DMS53 (cell line): ENCODE measurements at regions not wholly inside any gene's neighbourhood (a gene's known extent, or its start where the extent isn't known, plus 50 kb on each side); places are given as distances from the start of the nearest gene placed in this dataset.
A peak's percentile ranks its signal among the peaks of the same experiment; 100 is the strongest.

Source experiments
- DNase-seq: peaks from one replicate; lab custom pipeline; 2025; lab: John Stamatoyannopoulos, UW

DNA sequence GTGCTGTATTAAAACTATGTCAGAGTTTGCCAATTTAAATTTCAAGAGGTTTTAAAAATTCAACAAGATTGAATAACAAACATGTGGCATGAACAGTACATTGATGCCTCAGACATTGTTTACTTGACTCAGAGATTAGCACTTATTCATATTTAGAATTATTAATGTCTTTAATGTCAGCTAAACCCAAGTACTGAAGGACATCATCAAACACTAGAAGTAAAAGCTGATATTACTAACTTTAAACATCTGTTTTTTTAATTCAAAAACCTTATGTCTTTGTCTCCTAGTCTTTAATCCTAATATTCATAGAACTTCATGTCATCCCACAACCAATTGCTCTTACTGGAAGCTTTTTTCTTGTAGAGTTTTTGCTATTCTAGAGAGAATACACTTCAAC is 406.2 kb upstream of the PCDH7 start:
- DNase-seq: no peak

DNA sequence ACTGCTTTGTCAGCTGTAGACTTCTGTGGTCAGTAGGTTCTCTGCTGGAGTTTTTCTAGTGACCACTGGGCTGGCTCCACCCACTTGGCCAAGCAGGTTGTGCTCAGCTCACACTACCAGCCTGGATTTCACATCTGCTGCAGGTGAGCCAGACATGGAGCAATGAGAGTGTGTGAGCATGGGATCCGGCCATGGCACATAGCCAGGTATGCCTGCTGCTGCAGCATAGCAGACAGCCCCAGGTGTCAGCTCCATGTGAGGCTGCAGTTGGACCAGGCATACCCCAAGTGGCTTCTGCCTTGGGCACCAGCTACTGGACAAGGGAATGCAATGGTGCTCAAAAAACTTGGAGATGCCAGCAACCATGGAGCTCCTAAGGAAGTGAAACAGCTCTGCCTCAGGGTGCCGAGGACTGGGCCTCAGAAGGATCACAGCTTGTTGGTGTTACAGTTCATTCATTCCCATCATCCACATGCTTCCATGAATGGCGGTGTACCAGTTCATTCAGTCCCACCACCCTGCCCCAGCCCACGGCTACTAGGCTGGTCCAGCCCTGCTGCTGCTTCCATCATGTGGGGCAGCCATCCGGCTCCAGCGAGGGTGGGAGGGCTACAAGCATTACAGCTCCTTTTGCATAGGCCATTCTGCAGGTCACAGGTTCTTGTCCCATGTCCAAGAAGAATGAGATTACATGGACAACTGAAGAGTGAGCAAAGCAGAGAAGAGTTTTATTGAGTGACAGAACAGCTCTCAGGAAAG is 389.1 kb upstream of the PCDH7 start:
- DNase-seq: peak; percentile 40

DNA sequence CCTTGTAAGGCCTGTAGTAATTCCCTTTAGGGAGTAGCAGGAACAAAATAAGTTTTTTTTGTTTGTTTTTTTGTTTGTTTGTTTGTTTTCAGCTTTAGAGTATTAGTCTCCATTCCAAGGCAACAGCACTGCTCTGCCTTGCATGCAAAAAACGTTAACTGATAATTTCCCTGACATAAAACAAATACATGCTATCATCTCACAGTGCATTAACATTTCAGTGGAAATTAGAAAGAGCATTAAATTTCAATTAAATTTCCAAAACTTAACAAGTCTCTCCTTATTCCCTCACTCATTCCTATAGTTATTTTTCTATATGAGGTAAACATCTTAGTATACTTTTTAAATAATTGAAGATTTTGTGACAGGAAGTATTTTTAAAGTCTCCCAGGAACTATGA is 378.4 kb upstream of the PCDH7 start:
- no peak for DNase-seq

DNA sequence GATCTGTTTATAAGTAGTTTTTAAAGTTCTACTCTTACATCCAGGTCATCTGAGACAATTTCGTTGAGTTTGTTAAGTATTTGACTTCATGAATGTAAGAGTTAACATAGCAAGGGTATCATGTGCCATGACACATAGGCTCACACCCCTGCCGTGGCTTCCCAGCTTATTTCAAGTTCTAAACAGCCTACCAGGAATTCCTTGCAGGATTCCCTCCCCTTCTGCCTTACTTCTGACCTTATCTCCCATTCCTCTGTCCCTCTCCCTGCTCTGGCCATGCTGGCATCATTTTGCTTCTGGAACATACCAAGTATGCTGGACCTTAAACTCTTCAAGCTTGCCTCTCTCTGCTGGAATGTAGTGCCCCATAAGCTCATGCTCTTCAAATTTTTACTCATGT is 369.9 kb upstream of the PCDH7 start:
- DNase-seq: no peak

DNA sequence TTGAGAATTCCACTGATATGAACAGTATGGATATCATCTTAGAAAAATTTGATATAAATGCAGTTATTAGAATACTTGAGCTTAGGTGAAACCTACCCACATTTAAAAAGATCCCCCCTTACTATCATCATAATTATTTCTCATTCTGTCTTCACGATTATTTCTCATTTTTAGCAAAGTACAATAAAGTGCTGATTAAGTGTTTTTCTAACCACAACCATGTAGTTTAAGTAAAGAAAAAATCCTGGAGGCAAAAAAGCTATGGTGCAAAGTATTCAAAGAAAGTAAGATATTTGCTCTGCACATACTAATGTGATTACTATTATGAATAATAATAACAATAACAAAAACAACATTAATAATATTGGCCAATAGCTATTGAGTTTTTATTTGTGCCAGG is 365.6 kb upstream of the PCDH7 start:
- no peak for DNase-seq

DNA sequence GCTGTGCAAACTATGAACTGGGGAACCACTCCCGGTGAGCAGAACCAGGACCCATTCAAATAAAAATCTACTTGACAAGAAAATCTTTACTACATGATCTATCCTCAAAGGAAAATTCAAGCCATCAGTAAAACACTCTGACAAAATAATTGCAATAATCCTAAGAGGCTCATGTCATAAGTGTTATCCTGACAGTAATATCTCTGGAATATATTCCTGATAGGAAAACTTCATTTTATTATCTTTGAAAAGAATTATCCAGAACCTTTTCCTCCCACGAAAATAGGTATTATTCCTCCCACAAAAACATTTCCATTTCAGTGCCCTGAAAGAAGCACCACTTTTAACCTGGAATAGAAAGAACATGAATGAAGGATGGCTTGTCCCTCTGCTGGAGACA is 357.7 kb upstream of the PCDH7 start:
- DNase-seq: no peak

DNA sequence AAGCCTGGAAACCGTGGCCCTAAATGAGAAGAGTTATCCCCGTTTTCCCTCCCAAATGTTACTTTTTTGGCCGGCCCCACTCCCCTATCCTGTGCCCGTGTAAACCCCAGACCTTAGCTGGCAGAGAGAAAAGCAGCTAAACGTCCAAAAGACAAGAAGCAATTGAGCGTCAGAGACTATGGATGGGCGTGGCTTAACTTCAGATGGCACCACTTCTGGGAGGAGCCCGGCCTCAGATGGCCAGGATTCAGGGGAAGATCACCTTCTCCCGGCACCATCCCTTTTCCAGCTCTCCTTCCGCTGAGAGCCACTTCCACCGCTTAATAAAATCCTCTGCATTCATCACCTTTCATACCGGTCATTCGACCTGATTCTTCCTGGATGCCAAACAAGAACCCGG is 350.1 kb upstream of the PCDH7 start:
- DNase-seq: no peak

DNA sequence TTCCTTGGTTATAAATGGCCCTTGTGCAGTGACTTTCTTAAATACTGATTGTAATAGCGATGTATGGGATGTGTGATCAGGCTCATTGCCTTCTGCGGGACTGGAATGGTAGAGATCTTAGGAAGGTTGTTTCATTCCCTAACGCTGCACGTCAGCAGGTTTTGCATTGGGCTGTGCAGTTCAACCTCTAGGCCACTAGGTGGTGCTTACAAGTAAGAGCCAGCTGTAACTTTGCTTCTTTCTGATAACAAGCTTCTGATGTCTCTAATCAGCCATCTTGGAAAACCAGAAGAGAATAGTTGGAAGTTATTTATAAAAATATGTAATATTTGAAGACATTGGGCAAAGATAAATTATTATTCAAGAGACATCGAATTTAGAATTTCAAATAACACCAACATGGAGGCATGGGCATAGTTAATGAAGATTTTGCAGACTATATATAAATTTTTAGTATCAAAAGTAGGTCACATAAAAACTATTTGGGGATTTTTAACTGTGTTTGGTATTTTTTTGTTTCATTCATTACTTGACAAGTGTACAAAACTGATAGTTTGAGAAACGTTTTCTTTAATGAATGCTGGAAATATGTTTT is 339.7 kb upstream of the PCDH7 start:
- DNase-seq: peak; percentile 94

DNA sequence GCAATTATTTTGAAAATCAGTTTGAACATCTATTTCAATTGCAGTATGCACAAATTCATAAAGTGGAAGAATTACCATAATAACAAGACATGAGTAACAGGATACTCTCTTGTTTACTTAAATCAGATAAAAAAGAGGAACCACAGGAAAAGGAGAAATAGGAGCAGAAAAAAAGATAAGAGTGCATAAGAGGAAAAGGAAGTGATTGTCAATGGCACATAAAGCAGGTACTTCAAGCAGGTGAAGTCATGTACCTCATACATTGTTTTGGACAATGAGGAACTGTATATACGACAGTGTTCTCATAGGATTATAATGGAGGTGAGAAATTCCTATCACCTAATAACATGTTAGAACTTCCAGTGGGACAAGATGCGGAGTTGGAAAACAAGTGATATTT is 334.5 kb upstream of the PCDH7 start:
- DNase-seq: peak; percentile 91

DNA sequence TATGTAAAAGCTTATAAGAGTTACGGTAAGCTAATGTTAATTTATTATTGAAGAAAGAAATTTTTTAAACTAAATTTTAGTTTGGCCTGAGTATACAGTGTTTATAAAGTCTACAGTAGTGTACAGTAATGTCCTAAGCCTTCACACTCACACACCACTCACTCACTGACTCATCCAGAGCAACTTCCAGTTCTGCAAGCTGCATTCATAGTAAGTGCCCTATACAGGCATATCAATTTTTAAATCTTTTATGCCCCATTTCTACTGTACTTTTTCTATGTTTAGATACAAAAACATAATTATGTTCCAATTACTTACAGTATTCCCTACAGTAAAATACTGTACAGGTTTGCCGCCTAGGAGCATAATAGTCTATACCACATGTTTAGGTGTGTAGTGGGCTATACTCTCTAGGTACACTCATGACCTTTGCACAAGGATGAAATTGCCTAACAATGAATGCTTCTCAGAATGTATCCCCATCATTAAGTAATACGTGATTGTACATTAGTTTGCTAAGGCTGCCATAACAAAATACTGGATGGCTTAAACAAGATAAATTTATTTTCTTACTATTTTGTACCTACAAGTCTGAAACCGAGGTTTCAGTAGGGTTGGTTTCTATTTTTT is 333.8 kb upstream of the PCDH7 start:
- DNase-seq: peak; percentile 70

DNA sequence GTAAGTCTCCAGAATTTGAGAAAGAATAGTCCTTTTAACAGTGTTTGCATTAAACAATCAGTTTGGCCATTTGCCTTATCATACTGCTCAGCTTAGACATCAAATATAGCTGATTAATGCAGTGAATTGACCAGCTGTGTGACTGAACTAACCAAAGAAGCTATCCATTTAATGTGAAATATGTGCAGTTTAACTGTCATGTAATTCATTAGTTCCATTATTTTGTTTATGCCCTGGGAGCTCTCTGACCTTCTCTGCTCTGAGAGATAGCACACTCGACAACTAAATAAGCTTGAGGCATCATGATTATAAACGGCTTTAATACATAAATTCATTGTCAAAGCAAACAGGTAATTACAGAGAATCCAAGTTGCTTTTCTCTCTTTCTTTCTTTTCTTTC is 324.3 kb upstream of the PCDH7 start:
- DNase-seq: no peak

DNA sequence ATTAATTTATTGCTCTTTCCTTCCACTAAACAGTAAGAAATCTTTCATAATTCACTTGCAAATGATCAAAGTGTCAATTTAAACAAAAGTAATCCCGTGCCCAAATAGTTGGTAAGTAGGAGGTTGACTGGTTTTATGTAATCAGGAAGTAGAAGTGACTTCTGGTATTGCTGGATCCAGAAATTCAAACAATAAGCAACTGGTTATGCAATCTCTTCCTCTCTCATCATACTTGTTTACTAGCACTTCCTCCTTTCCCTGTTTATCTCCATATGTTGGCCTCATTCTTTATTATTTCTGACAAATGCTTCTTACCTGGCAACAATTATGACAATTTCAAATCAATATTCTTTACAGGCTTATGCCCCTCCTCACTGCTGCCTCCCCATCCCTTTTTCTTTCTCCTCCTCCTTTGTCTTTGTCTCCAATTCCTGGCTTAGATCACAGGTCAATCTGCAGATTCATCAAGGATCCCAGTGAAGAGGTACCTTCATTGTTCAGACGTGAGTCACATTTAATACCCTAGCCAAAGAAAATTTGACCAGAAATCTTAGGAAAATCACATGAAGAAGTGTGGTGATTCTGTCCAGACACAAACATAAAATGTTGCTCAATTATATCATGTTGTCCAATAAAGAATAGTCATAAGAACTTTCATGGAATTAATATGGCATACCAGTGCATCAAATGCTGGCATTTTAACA is 323.2 kb upstream of the PCDH7 start:
- DNase-seq: peak; percentile 50

DNA sequence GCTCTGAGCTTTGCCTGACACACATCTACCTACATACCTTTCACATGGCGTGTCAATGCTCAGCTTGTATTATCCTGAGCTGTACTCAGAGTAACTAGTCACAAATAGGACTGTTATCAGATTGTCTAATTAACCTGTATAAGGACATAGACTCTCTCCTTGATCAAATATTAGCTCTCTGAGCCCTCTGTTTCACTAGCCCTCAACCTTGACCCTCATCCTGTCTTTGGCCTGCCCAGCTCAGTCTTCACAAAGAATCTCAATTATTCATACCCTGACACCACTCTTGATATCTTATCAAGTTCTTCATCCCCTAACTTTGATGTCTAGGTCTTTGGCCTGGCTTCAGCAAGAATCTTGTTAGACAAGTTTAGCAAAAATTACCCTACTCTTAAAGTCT is 320.7 kb upstream of the PCDH7 start:
- DNase-seq: no peak

DNA sequence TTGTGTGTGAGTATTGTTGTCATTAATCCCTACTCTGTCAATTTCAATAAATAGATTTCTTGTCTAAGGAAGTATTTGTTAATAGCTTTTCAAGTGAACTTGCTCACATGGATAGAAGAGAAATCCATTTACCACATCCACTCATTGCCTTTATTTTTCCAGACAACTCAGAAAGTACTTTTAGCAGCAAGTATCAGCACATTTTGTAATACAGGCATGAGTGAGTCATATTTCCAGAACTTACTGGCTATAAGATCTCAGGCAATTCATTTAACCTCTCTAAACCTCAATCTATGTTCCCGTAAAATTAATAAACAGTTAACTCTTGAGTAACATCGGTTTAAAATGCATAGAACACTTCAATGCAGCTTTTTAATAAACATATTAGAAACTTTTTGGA is 317.9 kb upstream of the PCDH7 start:
- no peak for DNase-seq

DNA sequence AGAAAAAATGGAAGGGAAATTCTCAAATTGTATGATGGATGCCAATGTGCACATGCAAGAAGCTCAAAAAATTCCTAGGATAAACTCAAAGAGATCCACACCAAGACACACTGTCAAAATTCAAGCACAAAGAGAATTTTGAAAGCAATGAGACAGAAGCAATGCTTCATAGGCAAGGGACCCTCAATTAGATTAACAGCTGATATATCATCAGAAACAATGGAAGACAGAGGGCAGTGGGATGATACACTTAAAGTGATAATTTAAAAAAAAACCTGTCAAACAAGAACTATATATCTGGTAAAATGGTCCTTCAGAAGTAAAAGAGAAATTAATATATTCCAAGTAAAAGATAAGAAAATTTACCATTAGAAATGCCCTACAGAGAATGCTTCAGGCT is 306.3 kb upstream of the PCDH7 start:
- DNase-seq: peak; percentile 11

DNA sequence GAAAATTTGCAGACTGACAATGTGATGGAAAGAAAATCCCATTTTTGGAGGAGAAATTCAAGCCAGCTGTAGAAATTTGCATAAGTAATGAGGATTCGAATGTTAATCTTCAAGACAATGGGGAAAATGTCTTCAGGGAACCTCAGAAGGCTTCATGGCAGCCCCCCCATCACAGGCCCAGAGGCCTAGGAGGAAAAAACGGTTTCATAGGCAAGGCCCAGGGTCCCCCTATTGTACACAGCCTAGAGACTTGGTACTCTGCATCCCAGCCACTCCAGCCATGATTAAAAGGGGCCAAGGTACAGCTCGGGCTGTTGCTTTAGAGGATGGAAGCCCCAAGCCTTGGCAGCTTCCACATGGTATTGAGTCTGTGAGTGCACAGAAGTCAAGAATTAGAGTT is 303.6 kb upstream of the PCDH7 start:
- no peak for DNase-seq

DNA sequence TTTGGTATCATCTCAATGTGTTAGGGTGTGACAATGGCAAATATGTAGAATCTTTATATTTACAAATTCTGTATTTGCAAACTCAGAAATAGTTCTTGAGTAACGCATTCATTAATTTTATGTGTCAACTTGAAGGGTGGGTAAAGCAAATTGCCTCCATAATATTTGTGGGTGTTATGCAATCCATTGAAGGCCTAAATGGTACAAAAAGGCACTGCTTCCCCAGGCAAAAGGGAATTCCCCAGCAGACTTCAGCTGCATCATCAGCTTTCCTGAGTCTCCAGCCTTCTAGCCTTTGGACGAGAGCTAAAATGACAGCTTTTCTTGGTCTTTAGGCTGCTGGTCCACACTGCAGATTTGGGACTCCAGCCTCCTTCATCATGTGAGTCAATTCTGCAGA is 292.2 kb upstream of the PCDH7 start:
- DNase-seq: no peak

DNA sequence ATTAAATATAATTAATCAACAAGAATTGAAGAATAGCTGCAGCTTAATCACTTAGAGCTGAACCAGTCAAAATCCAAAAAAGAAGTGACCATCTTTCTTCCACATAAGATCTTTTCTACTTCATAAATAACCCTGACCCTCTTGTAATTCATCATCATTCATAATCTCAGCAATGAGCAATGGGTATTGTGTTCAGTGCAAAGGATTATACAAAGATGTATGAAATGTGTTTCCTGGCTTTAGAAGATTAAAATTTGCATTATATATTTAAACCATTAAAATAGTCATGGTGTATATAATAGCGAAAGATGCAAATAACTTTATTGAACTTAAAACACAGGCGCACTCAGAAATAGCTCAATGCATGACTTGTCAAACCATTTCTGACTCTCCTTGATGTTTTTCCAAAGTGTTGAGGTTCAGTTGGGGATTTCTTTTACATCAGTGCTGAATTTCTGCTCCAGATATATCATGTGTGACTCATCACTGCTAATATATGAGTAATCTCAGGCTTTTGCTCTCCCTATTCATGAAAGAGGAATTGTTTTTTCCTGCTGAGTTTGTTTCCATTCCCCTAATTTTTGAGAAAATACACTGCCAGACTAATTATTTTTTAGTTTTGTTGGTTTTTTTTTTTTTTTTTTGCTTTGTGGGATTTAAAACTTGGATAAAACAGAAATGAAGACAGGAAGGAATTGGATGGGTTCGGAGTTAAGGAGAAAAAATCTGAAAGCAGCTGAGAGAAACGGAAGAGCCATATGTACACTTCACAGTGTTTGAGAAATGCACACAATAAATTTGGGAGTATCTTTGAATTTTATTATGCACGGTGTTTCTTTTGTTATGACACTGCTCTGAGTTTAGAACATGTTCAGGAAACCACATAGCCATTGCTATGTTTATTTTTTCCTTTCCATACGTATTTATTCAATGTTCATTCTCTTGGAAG is 290.1 kb upstream of the PCDH7 start:
- peak; percentile 56 for DNase-seq

DNA sequence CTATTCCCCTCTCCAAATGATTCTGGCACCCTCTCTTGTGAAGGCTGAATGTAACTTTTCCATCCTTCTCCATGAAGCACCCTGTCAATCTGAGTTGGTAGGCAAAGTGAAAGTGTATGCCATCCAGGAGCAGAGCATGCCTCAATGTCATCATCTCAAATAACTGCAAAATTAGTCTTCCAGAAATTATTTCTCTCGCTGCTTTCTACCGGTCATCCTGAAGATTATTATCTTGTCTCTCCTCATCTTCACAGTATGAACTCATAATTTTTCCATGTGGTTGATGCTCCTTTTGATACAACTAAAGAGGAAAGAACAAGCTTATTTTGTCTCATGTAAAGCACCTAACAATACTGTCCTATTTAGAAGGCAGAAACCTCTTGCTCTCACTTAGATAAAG is 285.5 kb upstream of the PCDH7 start:
- DNase-seq: no peak

DNA sequence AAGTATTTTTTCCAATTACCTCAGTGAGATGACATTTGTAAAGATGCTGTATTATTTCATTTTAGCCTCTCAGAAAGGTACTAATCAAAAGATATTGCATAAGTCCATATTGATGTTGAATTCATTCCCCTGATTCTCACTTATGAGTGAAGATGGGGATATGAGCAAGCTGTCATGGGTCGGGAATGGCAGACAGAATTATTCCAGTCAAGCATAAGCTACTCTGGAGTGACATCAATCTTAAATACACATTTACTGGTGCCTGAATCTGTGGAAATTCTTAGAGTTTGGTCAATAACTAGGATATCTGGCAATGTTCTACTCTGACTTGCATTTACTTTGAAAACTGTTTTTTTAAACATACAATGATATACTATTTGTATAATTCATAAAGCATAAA is 283.8 kb upstream of the PCDH7 start:
- no peak for DNase-seq

DNA sequence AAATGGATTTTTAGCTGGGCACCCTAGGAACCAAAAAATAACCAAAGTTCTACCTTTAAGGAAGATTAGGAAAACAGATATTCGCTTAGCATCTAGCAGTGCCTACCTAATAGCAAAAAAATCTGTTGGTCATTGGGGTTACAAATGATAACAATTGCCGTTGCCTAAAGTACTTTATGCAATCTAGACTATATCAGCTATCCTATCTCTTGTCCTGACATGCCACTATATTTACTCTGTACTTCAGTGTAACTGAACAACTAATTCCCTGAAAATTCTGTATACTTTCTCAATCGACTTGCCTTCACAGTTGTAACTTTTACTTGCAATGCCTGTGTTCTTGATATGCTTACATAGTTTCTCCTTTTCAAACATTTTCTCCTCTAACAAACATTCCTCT is 282.9 kb upstream of the PCDH7 start:
- no peak for DNase-seq

DNA sequence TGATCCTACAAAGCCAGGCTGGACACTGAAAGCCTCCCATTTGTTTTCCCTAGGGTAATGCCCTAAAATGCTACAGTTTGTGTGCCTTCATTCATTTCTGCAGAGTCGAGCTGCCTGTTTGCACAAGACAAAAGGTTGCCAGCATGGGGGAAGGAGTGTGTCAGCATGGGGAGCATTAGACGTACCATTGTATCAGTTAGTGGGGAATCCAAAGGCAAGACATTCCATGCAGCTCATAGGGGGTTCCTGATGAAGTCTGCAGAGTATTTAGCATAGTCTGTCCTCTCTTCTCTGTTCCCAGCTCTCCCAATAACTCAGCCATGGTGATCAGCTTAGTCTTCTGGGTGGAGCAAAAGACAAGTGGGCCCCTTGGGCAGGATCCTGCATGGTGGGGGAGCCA is 276.9 kb upstream of the PCDH7 start:
- DNase-seq: no peak
